Stomach (tissue), 4 donors: ENCODE measurements at regions not wholly inside any gene's neighbourhood (a gene's known extent, or its start where the extent isn't known, plus 50 kb on each side); places are given as distances from the start of the nearest gene placed in this dataset.

Source experiments
- CTCF ChIP-seq, 7 experiments: fragments of 450-650 bp in 4 of 7; fragments of 200-600 bp in 3 of 7; sonication (generic) in 3 of 7; IDR thresholded peaks; one replicate each; pipeline ENCODE4 v1.5.1; 2016 to 2019; ENCODE audit warnings: antibody characterized with exemption in 7 of 7, control low read depth in 2 of 7, mild to moderate bottlenecking in 1 of 7
- POLR2A ChIP-seq, 4 donors: fragments of 450-650 bp; IDR thresholded peaks; one replicate each; pipeline ENCODE4 v1.6.1; 2016; ENCODE audit warnings: antibody characterized with exemption in 4 of 4, control low read depth in 2 of 4, mild to moderate bottlenecking in 1 of 4, moderate library complexity in 1 of 4

DNA sequence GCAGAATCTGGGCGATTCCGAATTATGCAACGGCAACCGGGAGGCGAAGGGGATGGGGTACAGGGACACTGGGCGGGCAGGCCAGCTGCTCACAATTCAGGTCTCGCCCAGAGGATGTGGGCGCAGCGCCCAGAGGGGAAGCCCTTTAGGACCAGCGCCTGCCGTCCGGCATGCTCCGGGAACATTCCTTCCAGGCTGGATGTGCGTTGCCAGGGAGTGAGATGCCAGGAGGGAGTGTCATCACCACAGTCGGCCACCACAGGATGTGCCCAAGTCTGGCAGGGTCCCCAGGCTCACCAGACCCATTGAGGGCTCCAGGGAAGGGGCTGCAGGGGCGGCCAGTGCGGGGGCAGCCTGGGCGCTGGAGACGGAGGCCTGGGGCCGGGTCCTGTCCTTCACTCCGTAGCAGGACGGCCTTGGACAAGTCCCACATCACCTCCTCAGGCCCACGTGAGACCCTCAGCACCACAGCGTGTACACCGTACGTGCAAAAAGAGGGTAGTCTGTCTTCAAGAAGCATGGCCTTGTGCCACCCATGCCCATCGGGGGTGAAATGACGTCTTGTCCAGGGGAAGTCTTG lies 63.9 kb downstream of the FOXL3 start:
- TF ChIP-seq CTCF (IDR thresholded peaks at IDR 0.05) (no peak), POLR2A (IDR thresholded peaks at IDR 0.05) (no peak)
